ENCODE measurements at regions not wholly inside any gene's neighbourhood (a gene's known extent, or its start where the extent isn't known, plus 50 kb on each side); places are given as distances from the start of the nearest gene placed in this dataset.
"Not testable (repeated sequence)": the region's sequence is repeated elsewhere in the genome, so short reads cannot be mapped to it uniquely, and the experiment has no call there.

DNA sequence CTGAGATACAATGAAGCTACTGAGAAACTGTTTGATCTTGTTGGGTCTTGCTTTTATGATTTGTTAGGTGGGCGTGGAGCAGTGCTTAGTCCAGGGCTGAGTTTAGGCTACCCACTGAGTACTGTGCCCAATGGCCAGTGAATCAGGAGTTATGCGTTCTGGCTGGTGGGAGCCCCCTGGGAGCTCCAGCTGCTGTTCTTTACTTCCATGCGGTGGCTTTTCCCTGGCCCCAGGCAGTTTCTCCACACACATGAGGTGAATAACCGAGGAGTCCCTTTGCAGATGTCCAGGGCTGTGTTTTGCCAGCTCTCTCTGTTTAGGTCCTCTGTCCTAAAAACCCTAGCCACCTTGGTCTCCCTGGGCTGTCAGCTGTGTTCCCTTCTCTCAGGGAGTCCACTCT lies 106.5 kb downstream of the KLF13 start:
- H3K27me3 Mint-ChIP-seq: no peaks in the 10 kb centered on the region
- H3K9me3 Mint-ChIP-seq: no peaks in the 10 kb centered on the region
- no peak for DNase-seq
- no peak overlapping the region for H3K4me3 Mint-ChIP-seq
- H3K36me3 Mint-ChIP-seq: no peaks in the 10 kb centered on the region
- peaks cover 52 to 53% of the 10 kb centered on the region in 2 donors for H3K4me1 Mint-ChIP-seq
- H3K27ac Mint-ChIP-seq: peak overlapping the region; percentile 99
- no peak for ATAC-seq (replicated peaks)

DNA sequence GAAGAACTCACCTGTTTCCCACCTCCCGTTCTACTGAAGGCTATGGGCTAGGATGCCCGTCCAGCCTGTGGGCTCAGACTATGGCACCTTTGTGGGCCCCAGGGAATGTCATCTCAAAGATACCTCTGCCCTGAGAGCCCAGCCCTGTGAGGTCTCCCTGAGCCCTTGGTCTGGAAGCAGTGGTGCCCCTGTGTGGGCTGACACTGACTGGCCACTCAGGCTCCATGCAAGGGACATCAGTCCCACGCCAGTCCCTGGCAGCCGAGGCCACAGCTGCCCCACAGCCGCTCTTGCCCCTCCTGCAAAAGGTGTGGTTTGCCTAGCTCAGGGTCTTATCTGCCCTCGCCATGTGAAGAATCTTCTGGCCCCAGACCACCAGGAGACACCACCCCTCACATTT lies 106.9 kb downstream of the KLF13 start:
- ATAC-seq (replicated peaks) (no peak), DNase-seq (no peak)
- Mint-ChIP-seq H3K9me3 (no peaks in the 10 kb centered on the region), H3K4me3 (peak overlapping the region; percentile 4 to 75), H3K4me1 (peaks cover 57 to 58% of the 10 kb centered on the region in 2 donors), H3K27me3 (no peaks in the 10 kb centered on the region), H3K27ac (peak overlapping the region; percentile 99), H3K36me3 (no peaks in the 10 kb centered on the region)

DNA sequence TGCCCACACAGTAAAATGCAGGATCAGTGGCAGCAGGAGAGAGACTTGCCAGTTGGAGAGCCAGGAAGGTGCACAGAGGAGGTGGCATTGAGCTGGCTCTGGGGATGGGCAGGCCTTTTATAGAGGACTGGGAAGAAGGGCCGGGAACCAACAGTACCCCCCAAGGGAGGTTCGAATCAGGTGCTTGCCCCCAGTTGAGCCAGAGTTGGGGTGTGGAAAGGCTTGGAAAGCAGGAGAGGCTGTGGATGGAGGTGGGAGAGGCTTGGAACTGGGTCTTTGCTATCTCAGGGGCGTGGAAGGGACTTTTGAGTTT lies 107.6 kb downstream of the KLF13 start:
- Mint-ChIP-seq H3K4me1 (peaks cover 64 to 65% of the 10 kb centered on the region in 2 donors), H3K27ac (peak overlapping the region; percentile 99), H3K36me3 (no peaks in the 10 kb centered on the region), H3K4me3 (peak overlapping the region; percentile 75 to 81), H3K27me3 (no peaks in the 10 kb centered on the region), H3K9me3 (no peaks in the 10 kb centered on the region)
- ATAC-seq (replicated peaks) (no peak), DNase-seq (no peak)

DNA sequence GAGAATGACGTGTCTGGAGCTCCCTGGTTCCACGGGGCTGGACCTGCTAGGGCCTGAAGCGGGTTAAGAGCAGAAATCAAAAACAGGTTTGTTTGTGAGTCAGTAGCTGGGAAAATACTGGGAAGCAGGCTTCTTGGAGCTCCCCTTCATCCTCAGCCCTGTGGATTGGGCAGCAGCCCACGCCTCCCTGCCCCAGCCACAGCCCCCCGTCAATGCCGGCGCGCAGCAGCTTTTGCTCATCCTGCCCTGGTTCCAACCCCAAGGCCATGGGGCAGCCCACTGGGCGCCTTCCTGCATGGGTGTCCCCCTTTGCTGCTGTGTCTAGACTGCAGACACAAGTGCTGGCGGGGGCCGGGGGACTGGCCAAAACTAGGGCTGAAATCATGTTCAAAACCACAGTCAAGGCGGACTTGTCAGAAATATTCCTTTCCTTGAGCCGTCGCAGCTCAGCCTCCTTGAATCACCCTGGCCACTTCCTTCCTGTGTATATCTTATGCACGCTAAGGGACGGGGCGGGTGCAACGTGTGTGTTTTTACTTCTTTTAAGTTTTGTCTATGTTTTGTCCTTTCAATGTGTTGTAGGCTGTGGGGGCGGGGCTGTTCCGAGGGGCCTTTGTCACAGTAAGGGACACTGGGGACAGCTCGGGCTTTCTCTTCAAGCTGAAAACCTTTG lies 108.1 kb downstream of the KLF13 start:
- DNase-seq: peak; percentile 85
- peak; percentile 69 to 71 for ATAC-seq (replicated peaks)
- Mint-ChIP-seq H3K4me3 (peak overlapping the region; percentile 75 to 81), H3K27me3 (no peaks in the 10 kb centered on the region), H3K36me3 (no peaks in the 10 kb centered on the region), H3K9me3 (no peaks in the 10 kb centered on the region), H3K4me1 (peaks cover 68 to 69% of the 10 kb centered on the region in 2 donors), H3K27ac (peak overlapping the region; percentile 99)

DNA sequence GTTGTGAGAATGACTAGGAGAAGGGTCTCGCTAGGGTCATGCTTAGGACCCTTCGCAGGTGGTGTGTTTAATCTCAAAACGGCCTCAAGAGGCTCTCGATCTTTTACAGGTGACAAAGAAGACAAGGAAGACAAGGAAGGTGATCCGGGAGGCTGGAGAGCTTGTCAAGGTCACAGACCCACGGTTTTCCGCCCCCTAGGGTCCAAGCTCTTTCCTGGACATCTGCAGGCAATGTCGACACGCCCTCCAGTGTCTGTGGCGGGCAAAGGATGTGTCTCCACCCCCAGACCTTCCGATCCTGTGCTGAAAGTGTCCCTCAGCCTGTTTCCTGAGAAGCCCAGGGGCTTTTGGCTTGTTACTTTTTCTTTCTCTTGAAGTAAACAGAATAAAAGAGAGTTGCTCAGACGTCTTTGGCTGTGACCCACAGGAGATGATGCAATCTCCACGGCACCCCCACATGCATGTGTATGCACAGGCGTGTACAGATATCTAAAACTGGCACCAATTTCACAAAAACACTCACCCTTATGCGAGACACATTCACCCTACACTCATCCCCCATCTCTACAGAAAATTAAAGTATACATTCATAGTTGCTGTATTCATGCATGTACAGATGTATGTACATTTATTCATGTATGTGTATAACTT lies 108.8 kb downstream of the KLF13 start:
- peak; percentile 72 to 73 for ATAC-seq (replicated peaks)
- H3K4me1 Mint-ChIP-seq: peaks cover 67 to 73% of the 10 kb centered on the region in 2 donors

DNA sequence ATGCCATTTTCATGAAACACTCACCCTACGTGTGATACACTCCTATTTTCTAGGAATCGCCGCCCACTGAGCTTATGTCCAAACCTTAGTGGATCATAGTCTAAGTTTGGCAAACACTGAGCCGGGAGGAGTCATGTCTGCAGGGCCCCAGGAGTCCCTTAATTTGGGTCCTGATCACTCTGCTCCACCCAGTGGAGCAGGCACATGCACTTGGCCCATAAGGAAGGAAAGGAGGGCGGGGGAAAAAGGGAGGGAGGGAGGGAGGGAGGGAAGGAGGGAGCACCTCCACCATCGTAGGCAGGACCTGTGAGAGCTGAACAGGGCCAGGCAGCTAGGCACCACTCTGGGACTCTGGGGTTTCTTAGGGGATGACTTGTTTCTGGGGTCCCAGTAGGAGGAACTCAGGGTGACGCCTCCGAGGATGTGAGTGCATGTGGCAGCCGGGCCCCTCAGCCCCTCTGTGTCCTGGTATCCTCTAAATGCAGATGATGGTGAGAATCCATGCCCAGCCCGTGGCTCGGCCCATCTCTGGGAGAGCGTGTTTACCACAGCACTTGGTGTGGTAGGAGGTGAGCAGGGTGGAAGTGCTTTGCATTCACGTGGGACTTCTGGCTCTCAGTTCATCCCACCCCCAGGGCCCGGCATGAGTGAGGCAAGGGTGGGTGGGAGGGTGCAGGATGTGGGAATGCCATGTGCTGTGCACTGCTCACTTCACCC lies 109.4 kb downstream of the KLF13 start:
- ATAC-seq (replicated peaks): peak; percentile 0 to 4
- DNase-seq: peak; percentile 36
- Mint-ChIP-seq H3K36me3 (no peaks in the 10 kb centered on the region), H3K4me3 (peak overlapping the region; percentile 75 to 81), H3K9me3 (no peaks in the 10 kb centered on the region), H3K27me3 (no peaks in the 10 kb centered on the region), H3K4me1 (peaks cover 70 to 80% of the 10 kb centered on the region in 2 donors), H3K27ac (peak overlapping the region; percentile 99)

More for the DNA sequence above, 108.8 kb downstream of the KLF13 start:
- Mint-ChIP-seq H3K36me3 (no peaks in the 10 kb centered on the region), H3K27me3 (no peaks in the 10 kb centered on the region), H3K27ac (peak overlapping the region; percentile 99), H3K9me3 (no peaks in the 10 kb centered on the region), H3K4me3 (peak overlapping the region; percentile 75 to 81)
- peak; percentile 92 for DNase-seq

DNA sequence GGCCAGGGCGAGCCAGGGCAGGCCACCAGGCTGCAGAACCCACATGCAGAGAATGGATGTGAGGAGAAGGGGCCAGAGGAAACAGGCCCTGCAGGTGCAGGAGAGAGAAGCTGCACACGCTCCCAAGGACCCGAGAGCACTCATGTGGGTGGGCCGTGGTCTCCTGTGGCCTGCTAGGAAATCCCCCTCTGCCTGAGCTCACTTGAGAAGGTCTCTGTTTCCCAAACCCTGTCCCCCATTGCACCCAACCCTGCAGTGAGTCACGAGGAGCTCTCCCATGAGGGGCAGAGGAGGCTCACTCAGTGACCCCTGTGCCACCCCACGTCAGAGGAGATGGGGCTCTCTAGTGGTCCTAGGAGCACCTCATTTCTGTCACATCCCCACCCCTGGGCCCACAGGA lies 111.1 kb downstream of the KLF13 start:
- ATAC-seq (replicated peaks): peak; percentile 25 to 53
- DNase-seq: peak; percentile 73
- Mint-ChIP-seq H3K27me3 (no peaks in the 10 kb centered on the region), H3K36me3 (no peaks in the 10 kb centered on the region), H3K4me3 (peak overlapping the region; percentile 47 to 70), H3K4me1 (peaks cover 75 to 96% of the 10 kb centered on the region in 2 donors), H3K9me3 (no peaks in the 10 kb centered on the region), H3K27ac (peak overlapping the region; percentile 99)

DNA sequence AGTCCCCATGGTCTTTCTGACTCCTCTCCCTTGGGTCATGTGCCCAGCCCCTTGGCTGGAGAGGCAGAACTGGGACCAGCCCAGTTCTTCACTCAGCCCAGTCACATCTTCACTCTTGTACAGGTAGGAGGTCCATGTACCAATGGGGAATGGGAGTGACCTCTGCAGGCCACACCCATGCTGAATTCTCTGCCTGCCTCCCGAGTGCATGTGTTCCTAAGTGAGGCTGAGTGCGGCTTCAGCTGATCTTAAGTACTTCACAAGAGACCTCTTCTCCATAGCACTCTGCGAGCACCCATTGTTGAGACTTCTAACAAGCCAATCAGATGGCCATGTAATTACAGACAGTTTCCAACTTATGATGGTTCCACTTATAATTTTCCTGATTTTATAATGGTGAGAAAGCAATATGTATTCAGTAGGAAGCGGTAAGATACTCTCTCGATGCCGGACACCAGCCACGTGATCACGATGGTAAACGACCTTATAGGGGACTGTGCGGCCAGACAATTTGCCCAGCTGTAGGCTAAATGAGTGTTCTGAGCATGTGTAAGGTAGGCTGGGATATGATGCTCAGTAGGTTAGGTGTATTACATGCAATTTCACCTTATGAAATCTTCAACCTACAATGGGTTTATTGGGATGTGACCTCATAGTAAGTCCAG lies 112.1 kb downstream of the KLF13 start:
- Mint-ChIP-seq H3K4me1 (peaks cover 70 to 96% of the 10 kb centered on the region in 2 donors), H3K27me3 (no peaks in the 10 kb centered on the region), H3K4me3 (peak overlapping the region in 1 of 2 donors; percentile 4), H3K27ac (peak overlapping the region; percentile 99), H3K36me3 (no peaks in the 10 kb centered on the region), H3K9me3 (no peaks in the 10 kb centered on the region)
- DNase-seq (no peak), ATAC-seq (replicated peaks) (no peak)

DNA sequence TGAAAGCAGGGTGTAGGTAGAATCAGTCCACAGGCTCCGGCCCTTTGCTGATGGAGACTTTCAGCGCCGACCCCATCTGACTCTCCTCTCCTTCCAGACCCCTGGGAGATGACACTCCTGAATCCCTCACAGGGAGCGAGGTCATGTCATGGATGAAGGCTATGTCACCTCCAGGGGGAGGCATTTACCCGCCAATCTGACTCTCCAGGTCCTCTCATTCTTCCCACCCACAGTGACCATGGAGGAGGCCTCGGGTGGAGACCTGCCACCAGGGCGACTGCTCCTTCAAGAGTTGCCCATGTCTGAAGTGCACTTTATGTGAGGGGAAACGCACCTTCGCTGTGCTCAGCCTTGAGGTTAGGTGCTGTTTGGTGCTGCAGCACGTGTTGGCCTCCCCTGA lies 112.7 kb downstream of the KLF13 start:
- Mint-ChIP-seq H3K4me3 (no peak overlapping the region), H3K4me1 (peaks cover 68 to 96% of the 10 kb centered on the region in 2 donors), H3K9me3 (no peaks in the 10 kb centered on the region), H3K36me3 (no peaks in the 10 kb centered on the region), H3K27ac (peak overlapping the region; percentile 51), H3K27me3 (no peaks in the 10 kb centered on the region)
- DNase-seq (no peak), ATAC-seq (replicated peaks) (no peak)

DNA sequence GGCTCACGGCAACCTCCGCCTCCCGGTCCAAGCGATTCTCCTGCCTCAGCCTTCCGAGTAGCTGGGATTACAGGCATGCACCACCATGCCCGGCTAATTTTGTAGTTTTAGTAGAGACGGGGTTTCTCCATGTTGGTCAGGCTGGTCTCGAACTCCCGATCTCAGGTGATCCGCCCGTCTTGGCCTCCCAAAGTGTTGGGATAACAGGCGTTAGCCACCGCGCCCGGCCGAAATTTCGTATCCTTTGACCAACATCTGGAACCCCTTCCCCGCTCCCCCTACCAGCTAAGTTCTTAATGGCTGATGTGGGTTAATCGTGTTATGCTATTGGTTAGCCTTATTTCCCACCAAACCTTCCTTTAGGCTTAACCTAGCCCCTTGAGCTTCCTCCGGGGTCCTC lies 113.6 kb downstream of the KLF13 start:
- not testable (repeated sequence) for DNase-seq; H3K9me3 Mint-ChIP-seq; H3K36me3 Mint-ChIP-seq; H3K27me3 Mint-ChIP-seq; ATAC-seq (replicated peaks)
- H3K4me1 Mint-ChIP-seq: peaks cover 59 to 87% of the 10 kb centered on the region in 2 donors
- peak overlapping the region; percentile 84 to 88 for H3K4me3 Mint-ChIP-seq
- peak overlapping the region; percentile 88 for H3K27ac Mint-ChIP-seq

DNA sequence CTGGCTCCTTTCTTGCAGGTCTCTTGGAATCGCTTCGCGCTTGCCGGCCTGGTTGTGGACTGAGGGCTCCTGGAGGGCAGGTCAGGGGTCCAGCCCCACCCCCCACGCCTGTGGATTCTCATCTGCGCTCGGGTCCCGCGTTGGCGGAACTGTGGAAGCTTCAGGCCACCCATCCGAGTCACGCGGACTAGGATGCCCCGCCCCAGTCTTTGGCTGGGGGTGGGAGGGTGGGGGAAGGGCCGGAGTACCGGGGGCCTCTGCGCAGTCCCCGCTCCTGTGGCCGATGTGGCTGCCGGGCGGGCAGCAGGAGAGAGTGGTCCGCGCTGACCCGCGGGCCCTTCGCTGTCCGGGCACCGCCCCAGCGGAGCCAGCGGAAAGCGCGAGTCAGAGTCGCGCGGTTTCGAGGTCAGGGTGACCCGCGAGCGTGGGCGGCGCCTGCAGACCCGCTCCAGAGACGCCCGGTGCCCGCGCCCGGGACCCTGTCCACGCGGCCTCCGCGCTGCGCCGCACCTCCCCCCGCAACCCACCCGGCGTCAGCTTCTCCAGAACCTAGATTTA lies 114.2 kb downstream of the KLF13 start:
- DNase-seq: peak; percentile 47
- Mint-ChIP-seq H3K36me3 (no peaks in the 10 kb centered on the region), H3K4me3 (peak overlapping the region; percentile 84 to 88), H3K9me3 (no peaks in the 10 kb centered on the region), H3K27me3 (no peaks in the 10 kb centered on the region), H3K4me1 (peaks cover 55 to 81% of the 10 kb centered on the region in 2 donors), H3K27ac (peak overlapping the region; percentile 88)
- ATAC-seq (replicated peaks): peak; percentile 14 to 27

DNA sequence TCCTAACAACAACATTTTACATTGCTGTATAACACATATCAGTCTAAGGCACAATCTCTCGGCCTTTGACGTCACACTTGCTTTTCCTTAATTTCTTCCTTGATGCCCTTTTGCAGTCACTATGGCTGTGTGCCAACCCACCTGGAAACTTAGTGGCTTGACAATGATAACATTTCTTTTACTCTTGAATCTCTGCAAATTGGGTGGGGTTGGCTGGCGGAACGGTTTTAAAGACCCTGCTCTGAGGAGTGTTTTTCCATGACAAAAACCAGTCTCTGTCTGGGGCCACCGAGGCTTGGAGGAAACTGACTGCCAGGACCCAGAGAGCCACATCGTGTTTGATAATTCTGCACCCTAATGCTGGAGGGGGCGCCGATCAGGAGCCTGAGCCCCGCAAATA lies 115.6 kb downstream of the KLF13 start:
- ATAC-seq (replicated peaks) (no peak), DNase-seq (no peak)
- Mint-ChIP-seq H3K36me3 (no peaks in the 10 kb centered on the region), H3K4me3 (peak overlapping the region; percentile 11 to 21), H3K4me1 (peaks cover 43 to 74% of the 10 kb centered on the region in 2 donors), H3K9me3 (no peaks in the 10 kb centered on the region), H3K27ac (peak overlapping the region; percentile 38), H3K27me3 (no peaks in the 10 kb centered on the region)

DNA sequence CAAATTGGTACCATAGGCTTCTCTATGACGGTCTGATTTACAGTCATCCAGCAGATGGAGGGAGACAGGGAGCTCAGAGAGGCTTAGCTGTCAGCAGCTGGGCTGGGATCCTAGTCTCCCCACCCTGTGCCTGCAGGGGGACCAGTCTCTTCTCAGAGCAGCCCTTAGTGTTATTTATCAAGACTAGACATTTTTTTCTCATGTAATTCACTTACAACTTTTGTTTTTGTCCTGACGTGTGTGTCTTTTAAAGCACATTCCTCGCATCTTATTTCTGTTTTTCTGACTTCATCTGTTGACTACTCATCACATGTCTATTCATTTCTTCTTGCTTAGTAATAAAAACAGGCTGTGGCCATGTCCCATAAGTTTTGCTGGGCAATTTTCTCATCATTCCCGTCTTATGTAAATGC lies 116.1 kb downstream of the KLF13 start:
- peak overlapping the region; percentile 38 for H3K27ac Mint-ChIP-seq
- ATAC-seq (replicated peaks) (no peak), DNase-seq (no peak)
- H3K4me1 Mint-ChIP-seq: peaks cover 39 to 69% of the 10 kb centered on the region in 2 donors
- H3K27me3 Mint-ChIP-seq: no peaks in the 10 kb centered on the region
- H3K4me3 Mint-ChIP-seq: peak overlapping the region in 1 of 2 donors; percentile 21
- no peaks in the 10 kb centered on the region for H3K9me3 Mint-ChIP-seq
- no peaks in the 10 kb centered on the region for H3K36me3 Mint-ChIP-seq

DNA sequence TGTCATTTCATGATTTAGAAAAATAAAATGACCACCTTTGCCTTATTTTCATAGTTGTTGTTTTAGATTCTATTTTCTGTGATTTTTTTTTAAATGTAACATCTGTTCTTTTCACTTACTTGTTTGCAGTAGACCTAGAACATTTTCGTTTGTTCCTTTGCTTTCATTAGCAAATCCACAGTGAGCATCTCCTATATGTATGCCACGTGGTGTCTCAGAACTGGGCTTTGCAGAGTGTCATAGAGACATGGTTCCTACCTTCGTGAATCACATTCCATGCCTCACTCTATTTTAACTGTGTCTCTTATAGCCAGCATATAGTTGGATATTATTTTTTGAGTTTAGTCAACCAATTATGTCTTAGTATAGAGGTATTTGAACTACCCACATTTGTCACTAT lies 118.2 kb downstream of the KLF13 start:
- peaks cover 28 to 63% of the 10 kb centered on the region in 2 donors for H3K4me1 Mint-ChIP-seq
- no peak for DNase-seq
- no peaks in the 10 kb centered on the region for H3K36me3 Mint-ChIP-seq
- H3K9me3 Mint-ChIP-seq: no peaks in the 10 kb centered on the region
- H3K4me3 Mint-ChIP-seq: no peak overlapping the region
- H3K27me3 Mint-ChIP-seq: no peaks in the 10 kb centered on the region
- peak overlapping the region; percentile 51 for H3K27ac Mint-ChIP-seq
- ATAC-seq (replicated peaks): no peak
